NCI-H1694 (cell line): ENCODE measurements at regions not wholly inside any gene's neighbourhood (a gene's known extent, or its start where the extent isn't known, plus 50 kb on each side); places are given as distances from the start of the nearest gene placed in this dataset.

Source experiments
- DNase-seq: peaks from one replicate; lab custom pipeline; 2025; lab: John Stamatoyannopoulos, UW

DNA sequence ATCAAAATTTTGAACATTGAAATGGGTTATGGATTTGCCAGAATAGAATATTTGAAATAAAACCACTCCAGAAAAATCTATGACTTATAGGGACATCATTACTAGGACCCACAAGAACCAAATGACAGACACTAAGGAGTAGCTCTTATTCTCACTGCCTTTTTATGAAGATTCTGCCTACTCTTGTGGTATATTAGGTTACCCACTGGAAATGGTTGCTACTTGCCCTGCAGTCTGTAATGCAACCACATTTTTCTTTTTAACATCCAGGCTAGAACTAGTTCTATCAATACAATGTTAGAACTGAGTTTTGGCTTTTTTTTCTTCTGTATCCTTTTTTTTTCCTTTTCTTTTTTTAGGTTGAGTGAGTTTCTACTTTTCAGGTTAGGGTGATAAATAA lies 158.9 kb downstream of the PPP1R2C start:
- DNase-seq: no peak

DNA sequence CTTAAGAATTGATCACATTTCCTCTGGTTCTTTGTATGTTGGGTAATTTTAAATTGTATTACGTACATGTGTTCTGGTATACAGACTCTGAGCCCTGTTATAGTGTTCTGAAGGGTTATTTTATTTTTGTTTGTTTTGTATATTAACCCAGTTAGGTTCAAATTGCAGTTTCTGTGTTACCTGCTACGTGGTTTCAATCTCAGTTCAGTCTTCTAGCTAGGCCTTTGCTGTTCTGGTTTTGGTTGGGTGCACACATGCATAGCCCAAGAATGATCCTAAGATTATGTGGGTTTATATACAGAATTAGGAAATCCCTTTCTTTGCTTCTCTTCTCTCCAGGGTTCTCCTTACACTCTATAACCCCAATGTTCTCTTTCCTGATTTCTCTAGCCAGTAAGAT lies 161.0 kb downstream of the PPP1R2C start:
- no peak for DNase-seq

DNA sequence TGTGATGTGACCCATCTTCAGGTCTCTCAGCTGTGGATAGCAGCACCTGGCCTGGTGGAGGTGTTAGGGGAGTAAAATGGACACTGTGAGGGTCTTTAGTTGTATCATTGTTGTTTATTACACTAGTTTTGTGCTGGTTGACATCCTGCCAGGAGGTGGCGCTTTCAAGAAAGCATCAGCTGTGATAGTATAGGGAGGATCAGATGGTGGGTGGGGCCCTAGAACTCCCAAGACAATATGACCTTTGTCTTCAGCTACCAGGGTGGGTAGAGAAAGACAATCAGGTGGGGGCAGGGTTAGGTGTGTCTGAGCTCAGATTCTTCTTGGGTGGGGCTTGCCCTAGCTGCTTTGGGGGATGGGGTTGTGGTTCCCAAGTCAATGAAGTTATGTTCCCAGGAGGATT lies 162.8 kb downstream of the PPP1R2C start:
- DNase-seq: no peak

DNA sequence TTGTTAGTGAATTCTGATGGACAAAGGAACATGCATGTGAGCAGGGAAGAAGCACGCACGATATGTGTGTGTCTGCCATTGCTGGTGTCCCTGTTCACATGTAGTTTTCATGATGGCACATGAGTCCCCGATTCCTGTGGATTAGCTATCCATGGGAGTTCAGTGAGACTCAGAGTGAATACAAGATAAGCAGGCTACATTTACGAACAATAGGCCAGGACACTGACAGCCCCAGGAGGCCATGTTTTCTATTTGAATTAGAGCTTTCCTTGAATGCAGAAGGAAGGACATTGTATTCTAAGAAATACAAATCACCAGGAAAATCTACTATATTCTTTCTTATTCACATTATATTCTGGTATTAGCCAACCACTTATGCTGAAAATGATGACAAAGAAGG lies 171.4 kb downstream of the PPP1R2C start:
- DNase-seq: no peak

DNA sequence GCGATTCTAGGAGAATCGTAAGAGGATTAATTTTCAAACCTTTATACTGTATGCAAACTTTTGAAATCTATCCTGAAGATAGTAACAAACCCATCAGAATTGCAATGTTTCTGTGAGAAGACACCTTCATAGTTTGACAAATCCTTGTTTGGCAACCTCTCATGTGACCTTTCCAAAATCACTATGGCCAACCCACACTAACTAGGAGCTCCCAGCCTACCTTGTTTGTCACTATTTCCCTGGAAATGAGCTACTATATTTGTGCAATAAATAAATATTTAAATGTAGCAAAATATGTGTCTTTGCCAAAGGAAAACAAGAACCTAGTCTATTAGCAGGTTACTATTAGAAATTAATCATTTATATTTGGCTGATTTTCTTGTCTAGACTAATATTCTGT lies 173.7 kb downstream of the PPP1R2C start:
- no peak for DNase-seq

DNA sequence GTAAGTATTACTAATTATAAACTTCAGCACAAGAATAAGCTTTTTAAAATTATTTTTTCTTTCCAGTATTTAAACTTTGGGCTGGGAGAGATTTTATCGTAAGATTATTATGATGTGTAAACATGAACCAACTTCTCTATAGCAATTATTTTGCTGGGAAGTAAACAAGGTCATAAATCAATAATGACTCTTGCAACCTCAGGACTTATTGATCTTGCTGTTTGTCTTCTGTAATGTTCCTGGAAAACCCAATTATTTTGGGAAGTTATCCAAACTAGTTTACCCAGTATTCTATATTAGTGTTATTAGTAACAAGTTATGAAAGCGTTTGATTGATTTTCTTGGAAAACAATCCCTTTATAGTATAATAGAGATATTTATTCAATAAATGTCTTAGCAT lies 174.9 kb downstream of the PPP1R2C start:
- no peak for DNase-seq

DNA sequence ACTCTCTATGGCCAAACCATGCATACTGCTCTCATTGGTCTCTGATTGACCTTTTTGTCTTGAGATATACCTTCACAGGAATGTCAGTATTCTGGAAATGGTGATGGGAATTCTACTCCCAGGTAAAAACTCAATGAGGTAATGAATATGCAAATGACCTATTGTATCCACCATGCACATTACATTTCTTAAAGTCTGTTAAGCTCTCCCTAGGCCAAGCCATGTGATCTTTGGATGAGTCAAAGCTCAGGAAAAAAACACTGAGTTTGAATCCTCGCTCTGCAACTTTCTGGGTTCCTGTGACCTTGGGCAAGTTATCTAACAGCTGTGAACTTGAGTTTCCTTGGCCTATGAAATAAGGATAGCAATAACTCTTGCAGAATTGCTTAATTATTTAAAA lies 175.4 kb downstream of the PPP1R2C start:
- no peak for DNase-seq

DNA sequence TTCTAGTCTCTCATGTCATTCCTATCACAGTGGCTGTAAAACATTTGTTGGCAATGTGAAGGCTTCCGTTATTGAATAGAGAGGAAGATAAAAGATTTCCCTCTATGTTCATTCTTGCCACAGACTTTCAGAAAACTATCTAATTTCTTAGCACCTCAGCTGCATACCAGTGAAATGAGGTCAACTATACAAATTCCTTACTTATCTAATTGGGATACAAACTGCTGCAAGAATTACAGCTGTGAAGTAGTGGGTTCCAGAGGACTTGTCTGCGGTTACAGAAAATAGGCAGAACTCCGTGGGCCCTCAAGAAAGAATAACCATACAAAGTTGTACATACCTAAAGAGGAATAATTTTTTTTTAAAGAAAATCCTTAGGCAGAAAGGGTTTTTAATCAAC lies 175.8 kb downstream of the PPP1R2C start:
- DNase-seq: no peak

DNA sequence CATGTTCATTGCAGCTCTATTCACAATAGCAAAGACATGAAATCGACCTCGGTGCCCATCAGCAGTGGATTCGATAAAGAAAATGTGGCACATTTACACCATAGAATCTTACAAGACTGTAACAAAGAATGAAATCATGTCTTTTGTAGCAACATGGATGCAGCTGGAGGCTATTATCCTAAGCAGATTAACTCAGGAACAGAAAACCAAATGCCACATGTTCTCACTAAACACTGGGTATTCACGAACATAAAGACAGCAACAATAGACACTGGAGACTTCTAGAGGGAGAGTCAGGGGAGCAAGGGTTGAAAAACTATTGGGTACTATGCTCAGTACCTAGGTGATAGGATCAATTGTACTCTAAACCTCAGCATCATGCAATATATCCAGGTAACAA lies 180.5 kb downstream of the PPP1R2C start:
- DNase-seq: no peak

DNA sequence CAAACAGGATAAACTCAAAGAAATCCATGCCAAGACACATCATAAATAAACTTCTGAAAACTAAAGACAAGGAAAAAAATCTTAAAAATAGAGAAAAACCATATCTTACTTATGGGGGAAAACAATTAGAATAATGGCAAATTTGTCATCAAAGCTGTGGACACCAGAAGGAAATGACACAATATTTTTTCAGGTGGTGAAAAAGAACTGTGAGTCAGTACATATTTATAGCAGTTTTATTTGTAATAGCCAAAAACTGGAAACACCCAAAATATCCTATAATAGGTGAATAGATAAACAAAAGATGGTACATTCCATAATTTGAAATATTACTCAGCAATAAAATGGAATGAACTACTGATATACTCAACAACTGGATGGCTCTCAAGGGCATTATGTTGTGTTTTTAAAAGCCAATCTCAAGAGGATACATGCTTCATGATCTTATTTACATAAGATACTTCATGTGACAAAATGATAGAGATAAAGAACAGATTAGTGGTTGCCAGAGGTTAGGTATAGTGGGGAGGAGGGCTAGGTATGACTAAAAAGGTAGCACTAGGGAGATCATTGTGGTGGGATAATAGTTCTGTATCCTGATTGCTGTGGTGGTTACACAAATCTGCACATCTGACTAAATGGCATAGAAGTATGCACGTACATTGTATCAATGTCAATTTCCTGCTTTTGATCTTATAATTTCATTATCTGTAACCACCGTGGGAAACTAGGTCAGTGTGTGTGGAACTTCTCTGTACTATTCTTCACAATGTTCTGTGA lies 191.9 kb downstream of the PPP1R2C start:
- DNase-seq: no peak

DNA sequence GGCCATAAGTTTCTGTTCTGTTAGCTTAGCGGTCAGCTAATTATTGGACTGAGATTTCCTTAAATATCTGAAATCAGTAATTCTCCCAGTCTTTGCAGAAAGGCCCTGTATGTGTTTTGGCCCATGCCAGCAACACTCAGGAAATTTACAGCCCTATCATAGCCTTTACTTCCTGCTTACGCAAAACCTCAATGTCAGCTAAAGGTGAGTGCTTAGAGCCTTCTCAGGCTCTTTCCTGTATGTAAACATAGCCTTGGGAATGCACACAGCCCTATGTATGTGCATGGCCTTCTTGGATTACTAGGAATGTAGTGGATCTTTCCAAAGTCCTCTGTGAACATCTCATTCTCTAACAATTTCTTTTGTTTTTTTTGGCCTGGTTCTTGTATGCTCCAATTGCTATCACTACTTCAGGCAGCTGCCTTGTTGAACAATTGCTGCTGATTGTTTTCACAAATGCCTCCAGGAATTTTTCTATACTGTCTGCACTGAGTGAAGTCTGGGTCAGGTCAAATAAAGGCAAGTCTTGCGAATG lies 200.0 kb downstream of the PPP1R2C start:
- DNase-seq: no peak

DNA sequence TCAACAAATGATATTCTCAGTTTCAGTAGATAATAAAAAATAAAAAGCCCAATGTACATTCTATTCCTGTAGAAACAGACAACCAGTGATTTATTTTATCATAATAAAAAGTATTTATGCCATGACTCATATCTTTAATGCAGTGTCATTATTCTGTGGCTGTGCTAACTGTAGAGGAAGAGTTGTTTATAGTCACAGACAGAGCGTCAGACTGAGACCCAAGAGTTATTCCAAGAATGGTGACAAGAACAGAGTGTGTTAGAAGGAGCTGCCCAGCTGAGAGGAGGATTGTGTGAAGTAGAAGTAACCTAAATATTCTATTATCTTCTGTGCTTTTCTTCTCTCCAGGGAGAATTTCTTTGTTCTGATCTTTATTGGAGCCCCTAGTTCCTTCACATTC lies 210.7 kb downstream of the PPP1R2C start:
- no peak for DNase-seq

DNA sequence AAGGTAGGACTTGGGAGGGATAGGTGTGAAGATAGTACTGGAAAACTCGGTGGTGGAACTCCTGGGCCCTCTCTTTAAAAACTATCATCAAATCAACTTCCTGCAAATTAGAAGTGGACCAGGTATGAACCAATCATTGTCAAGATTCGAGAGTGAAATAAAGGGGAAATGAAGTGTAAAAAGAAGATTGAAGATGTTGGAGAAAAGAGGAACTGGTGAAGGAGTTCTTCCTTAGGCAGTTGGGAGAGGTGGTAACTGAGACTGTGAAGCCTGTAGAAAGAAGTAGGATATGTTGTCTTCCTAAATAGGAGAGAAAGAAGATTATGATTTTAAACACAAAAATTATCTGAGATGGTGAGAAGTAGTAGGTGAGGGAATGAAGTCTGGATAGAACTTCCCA lies 212.2 kb downstream of the PPP1R2C start:
- no peak for DNase-seq

DNA sequence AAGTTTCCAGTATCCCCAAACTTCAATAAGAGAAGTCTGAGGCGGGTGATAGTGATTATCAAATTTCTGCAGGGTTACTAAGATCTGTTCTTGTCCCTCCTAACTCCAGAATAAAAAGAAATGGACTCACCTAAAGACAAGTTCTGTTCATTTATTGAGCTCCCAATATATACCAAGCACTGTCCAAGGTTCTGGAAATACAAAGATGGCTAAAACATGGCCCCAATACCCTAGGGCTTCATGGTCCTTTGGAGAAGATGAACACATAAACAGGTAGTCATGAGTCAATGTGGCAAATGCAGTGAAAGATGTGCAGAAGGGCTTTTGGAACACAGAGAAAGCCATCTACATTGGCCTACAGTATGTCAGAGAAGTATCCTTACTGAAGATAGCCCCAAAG lies 231.2 kb downstream of the PPP1R2C start:
- no peak for DNase-seq

DNA sequence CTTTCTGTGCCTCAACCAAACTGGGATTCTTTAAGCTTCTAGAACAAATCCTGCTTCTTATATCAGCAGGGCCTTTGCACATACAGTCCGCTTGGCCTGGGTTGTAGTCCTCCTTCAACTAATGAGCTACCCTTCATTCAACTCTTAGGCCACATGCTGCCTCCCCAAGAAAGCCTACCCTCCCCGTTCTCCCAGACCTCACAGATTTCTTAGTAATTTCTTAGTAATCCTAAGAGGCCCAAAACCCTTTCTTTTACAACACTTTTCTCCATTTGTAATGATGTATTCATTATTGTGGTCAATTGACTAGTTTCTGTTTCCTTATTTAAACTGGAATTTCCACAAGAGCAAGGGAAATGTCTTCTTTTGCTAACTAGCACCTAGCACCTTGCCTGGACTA lies 233.1 kb downstream of the PPP1R2C start:
- DNase-seq: no peak

DNA sequence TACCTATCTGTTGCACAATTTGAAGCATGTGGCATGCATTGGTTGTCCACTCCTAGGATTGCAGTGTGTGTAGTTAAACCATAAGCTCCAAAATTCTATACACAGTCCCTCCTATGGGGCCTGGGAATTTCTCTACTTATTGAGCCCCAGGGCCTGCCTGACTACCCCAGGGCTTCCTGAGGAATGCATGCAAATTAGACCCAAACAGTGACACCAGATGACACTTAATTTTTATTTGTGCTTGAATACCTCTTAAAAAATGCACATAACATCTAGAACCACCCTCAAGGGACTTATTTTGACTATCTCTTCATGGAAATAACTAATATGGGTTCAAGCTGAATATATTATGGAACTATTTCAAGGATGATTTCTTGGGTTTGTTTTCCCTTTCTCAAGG lies 236.4 kb downstream of the PPP1R2C start:
- DNase-seq: no peak

DNA sequence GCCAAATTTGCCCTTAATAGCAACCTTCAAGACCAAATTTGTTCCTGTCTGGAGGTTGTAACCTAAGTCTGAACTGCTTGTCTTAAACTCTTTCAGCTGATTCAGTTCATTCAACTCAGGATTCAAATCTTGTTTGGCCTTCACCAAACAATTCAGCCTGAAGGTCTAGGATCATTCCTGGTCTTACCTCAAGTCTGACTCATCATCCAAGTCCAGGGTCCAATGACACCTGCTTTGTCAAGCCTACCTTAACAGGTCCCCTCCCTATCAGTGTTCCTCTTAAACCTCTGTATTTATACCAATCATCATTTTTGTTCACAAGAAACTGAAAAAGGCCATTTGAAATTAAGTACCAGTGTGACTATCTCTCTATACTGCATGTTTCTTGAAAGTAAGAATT lies 237.8 kb downstream of the PPP1R2C start:
- DNase-seq: no peak

DNA sequence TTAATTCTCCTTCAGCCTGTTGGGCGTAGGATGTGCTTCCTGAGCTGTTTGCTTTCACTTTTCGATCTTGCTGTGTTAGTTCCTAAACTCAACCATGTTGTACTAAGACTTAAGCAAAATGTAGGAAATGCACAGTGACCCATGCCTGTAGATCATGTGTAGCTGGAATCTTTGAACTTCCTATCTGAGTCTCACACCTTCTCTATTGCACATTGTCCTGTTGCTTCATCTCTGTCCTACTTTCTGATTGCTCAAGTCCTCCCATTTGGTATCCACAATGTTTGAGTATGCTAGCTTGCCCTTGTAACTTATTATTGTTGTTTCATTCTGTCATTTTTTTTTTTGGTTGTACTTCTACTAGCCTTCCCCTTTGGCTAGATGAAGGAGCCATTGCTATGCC lies 239.6 kb downstream of the PPP1R2C start:
- no peak for DNase-seq

DNA sequence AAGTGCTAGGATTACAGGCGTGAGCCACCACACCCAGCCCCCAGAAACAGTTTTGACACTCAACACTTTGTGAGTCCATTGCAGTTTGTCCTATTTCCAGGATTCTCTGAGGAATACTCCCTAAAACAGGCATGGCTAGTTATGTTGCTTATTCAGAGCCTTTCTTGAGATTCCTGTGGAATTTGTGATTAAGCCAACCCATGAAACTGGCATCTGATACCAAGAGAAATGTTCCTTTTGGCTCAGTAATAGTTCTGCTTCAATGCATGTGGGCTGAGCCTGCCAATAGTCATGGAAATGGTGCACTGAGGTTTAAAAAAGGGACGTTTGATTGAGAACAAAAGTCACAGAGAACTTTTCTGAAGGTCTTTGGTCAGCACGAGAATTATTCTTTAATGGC lies 241.7 kb downstream of the PPP1R2C start:
- DNase-seq: no peak

DNA sequence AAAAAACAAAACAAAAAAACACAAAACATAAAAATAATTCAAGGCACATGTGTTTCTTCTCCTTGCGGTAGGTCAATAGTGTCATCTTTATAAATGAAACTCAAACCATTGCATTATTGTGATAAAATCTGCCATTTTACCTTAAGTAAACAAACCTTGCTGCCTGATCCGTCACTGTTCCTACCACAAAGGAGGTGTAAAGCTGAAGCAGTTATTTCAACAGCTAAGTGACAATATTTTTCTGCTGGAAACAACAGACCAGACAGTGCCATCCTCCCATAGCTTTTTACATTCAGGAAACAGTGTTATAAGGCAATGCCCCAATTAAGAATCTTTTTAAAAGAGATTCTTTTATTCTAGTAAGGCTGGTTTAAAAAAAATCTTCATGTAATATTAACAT lies 242.7 kb downstream of the PPP1R2C start:
- no peak for DNase-seq

DNA sequence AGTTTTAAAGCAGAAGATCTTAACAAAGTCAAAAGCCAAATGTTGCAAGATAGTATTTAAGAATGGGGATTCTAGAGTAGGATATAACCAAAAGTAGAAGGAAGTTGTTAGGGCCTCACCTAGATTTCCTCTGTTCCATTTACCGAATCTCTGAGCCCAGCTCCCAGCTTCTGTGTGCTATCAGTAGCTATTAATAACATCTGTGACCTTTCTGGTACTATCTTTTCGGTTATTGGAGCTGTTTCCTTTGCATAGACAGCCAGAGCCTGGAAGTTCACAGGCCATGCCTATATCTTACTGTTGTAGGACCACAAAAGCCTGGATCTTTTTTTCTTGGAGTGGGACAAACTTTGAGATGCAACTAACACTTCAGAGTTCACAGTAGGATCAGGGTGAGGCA lies 244.2 kb downstream of the PPP1R2C start:
- no peak for DNase-seq

DNA sequence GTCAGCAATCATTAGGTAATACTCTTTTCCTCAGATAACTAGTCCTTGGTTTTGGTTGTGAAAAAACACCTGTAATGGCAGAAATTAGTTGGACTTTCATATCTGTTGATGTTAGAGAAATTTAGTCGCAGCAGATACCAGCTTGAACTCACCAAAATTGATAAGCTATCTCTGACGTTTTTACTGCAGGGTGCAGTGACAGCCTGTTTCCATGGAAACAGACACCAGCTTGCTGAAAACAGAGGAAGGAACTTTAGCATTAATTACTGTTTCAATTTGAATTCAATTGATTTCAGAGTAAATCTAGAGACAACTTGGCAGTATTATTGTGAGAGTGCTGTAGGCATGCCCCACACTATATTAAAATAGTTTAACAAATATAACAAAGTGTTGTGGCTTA lies 246.5 kb downstream of the PPP1R2C start:
- no peak for DNase-seq

DNA sequence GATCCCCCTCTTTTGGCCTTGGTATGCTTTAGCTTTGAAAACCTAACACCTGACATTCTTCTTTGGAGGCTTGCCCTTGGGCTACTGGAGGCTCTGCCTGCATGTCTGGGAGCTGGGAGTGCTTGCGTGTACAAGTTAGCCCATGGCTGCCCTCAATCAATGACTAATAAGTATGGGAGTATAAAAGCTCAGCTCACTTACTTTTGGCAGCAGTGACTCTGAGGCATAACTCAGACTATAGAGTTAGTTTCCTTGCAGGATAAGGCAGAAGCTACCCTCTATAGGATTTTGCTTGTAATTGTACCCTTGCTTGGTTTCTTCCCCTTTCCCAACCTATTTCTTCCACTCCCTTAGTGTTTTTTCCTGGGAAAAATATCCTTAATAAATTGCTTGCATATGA lies 247.9 kb downstream of the PPP1R2C start:
- no peak for DNase-seq

DNA sequence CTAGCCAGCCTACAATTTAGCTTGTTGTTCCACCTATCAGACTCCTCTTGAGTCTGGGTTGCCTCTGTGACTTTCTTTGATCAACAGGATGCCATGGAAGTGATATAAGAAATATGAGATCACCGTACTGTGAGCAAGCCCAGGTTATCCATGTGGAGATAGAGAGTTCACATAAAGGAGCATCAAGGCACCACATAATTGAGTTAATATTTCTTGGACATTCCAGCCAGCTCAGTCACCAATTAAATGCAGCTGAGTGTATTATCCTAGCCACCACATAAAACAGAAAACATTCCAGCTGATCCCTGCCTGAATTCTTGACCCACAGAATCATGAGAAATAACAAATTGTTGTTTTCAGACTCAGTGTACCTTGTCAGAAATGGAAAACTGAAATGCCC lies 253.6 kb downstream of the PPP1R2C start:
- DNase-seq: no peak
